ENCODE measurements at regions not wholly inside any gene's neighbourhood (a gene's known extent, or its start where the extent isn't known, plus 50 kb on each side); places are given as distances from the start of the nearest gene placed in this dataset.
"Not testable (repeated sequence)": the region's sequence is repeated elsewhere in the genome, so short reads cannot be mapped to it uniquely, and the experiment has no call there.

- no peak overlapping the region for H3K27ac ChIP-seq
- no peak for TF ChIP-seq CTCF (conservative IDR thresholded peaks at IDR 0.05)
Measured at GRCh38 chr7:121696954-121697353, 176.0 kb upstream of the PTPRZ1 start.

GRCh38 chr7:121689749-121690148 lies 183.2 kb upstream of the PTPRZ1 start:
- no peak overlapping the region for H3K27ac ChIP-seq
- no peak for TF ChIP-seq CTCF (conservative IDR thresholded peaks at IDR 0.05)

GRCh38 chr7:121681700-121682099 lies 191.3 kb upstream of the PTPRZ1 start:
- no peak overlapping the region for H3K27ac ChIP-seq
- TF ChIP-seq CTCF (conservative IDR thresholded peaks at IDR 0.05), result no peak

GRCh38 chr7:121676168-121676567 lies 196.8 kb upstream of the PTPRZ1 start:
- TF ChIP-seq CTCF (conservative IDR thresholded peaks at IDR 0.05), result no peak
- no peak overlapping the region for H3K27ac ChIP-seq

- not testable (repeated sequence) for H3K27ac ChIP-seq
Measured at GRCh38 chr7:121674455-121674854, 198.5 kb upstream of the PTPRZ1 start.

- no peak for TF ChIP-seq CTCF (conservative IDR thresholded peaks at IDR 0.05)
- H3K27ac ChIP-seq, result no peak overlapping the region
Measured at GRCh38 chr7:121669144-121669543, 203.8 kb upstream of the PTPRZ1 start.

- no peak for TF ChIP-seq CTCF (conservative IDR thresholded peaks at IDR 0.05)
- no peak overlapping the region for H3K27ac ChIP-seq
Measured at GRCh38 chr7:121666306-121666705, 206.7 kb upstream of the PTPRZ1 start.

- TF ChIP-seq CTCF (conservative IDR thresholded peaks at IDR 0.05), result no peak
- no peak overlapping the region for H3K27ac ChIP-seq
Measured at GRCh38 chr7:121643320-121643719, 229.6 kb upstream of the PTPRZ1 start.
